Spleen (tissue), 7 donors: ENCODE measurements at regions not wholly inside any gene's neighbourhood (a gene's known extent, or its start where the extent isn't known, plus 50 kb on each side); places are given as distances from the start of the nearest gene placed in this dataset.

Experiments
- CTCF ChIP-seq, 11 experiments: fragments of 200-600 bp in 7 of 11; fragments of 450-650 bp in 4 of 11; sonication (generic) in 4 of 11; IDR thresholded peaks in 8 of 11; conservative IDR thresholded peaks in 3 of 11; 1 replicate in 7 of 11; 2 replicates in 4 of 11; pipeline versions ENCODE4 v1.4.0 to v1.8.0; 2016 to 2021; ENCODE audit warnings: antibody characterized with exemption in 11 of 11, inconsistent platforms in 4 of 11, mild to moderate bottlenecking in 1 of 11
- POLR2A ChIP-seq, 3 donors: fragments of 450-650 bp; IDR thresholded peaks; one replicate each; pipeline ENCODE4 v1.5.1; 2017; ENCODE audit warnings: antibody characterized with exemption in 3 of 3, mild to moderate bottlenecking in 1 of 3
- POLR2AphosphoS5 ChIP-seq, 3 donors: sonication (generic); formaldehyde crosslinking; IDR thresholded peaks; one replicate each; pipeline ENCODE4 v1.5.1; 2017; ENCODE audit warnings: antibody characterized with exemption in 3 of 3
- donor health status: DM: no; HTN: no; CAD: no; lungs with moderate emphysema.
- donor health status: DM: no; HTN: no; CAD: no.
- donor health status: DM: no; HTN: no; CAD: no.

DNA sequence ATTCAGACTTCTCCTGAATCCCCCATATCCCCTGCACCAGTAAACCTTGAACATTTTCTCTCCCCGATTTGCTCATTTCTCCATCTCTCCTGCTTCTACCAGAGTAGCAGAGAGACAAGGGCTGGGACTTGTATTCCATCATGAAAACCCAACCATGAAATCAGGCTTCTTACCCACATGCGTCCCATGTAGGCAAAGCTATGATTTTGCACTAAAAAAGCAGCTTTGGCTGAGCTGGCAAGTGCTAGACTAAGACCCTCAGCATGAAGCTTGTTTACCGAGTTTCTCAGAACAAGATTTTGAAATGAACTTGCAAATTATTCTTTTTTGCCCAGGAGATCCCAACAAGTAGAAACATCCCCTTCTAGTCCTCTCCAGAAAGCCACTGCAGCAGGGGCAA, 80.3 kb upstream of the RFLNA start:
- TF ChIP-seq CTCF (IDR thresholded peaks at IDR 0.05 in 8 of 11, conservative IDR thresholded peaks at IDR 0.05 in 3 of 11) (no peak), POLR2A (IDR thresholded peaks at IDR 0.05) (no peak), POLR2AphosphoS5 (IDR thresholded peaks at IDR 0.05) (no peak)
